HG02852 (cell line): ENCODE measurements at regions not wholly inside any gene's neighbourhood (a gene's known extent, or its start where the extent isn't known, plus 50 kb on each side); places are given as distances from the start of the nearest gene placed in this dataset.
A peak's percentile ranks its signal among the peaks of the same experiment; 100 is the strongest.

ENCODE experiments used
- ATAC-seq: cut with Tn5 transposase; IDR thresholded peaks from one replicate; pipeline ENCODE4 v1.9.1; 2021; ENCODE audit warnings: mild to moderate bottlenecking, moderate library complexity; ENCODE audit not compliant: unreplicated experiment

- no peak for ATAC-seq
Observed at GRCh38 chr18:60656553-60656952, 284.0 kb upstream of the MC4R start.

GRCh38 chr18:60662491-60662890, 289.9 kb upstream of the MC4R start:
- no peak for ATAC-seq

DNA sequence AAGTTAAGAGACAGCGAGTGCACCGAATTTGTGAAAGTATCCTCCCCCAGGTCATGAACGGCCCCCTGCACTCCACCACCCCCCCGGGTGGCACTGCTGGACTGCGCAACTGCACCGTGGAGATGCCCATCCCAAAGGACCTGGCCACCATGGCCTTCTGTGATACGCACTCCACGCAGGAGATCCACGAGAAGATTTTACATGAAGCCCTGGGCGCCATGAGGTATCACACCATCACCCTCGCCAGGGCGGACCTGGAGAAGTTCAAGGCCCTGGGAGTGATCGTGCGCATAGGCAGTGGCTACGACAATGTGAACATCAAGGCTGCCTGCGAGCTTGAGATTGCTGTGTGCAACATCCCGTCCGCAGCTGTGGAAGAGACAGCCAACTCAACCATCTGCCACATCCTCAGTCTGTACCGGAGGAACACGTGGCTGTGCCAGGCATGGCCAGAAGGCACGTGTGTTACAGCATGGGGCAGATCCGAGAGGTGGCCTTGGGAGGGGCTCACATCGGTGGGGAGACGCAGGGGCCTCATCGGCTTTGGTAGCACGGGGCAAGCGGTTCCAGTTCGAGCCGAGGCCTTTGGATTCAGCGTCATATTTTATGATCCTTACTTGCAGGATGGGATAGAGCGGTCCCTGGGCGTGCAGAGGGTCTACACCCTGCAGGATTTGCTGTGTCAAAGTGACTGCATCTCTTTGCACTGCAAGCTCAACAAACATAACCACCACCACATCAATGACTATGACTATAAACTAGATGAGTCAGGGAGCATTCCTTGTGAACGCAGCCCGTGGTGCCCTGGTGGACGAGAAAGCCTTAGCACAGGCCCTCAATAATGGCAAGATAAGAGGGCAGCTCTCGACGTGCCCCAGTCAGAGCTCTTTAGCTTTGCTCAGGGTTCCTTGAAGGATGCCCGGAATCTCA, 290.8 kb upstream of the MC4R start:
- no peak for ATAC-seq

DNA sequence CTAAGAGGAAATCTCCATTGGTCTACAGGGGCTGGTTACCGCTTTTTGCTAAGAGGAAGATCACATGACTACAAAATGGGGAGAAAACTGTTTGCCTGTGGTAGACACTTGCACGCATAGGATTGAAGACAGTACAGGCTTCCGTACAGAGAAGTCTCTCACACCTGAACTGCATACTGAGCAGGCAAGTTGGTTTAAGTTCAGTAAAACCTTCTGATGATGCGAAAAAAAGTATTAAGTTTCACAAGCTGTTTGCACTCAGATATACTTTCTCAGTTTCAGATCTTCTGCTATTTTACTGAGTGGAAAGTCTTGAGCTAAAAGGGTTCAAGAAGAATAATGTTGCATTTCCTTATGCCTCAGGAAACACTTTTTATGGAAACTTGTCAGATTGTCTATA, 292.2 kb upstream of the MC4R start:
- ATAC-seq: peak; percentile 57

DNA sequence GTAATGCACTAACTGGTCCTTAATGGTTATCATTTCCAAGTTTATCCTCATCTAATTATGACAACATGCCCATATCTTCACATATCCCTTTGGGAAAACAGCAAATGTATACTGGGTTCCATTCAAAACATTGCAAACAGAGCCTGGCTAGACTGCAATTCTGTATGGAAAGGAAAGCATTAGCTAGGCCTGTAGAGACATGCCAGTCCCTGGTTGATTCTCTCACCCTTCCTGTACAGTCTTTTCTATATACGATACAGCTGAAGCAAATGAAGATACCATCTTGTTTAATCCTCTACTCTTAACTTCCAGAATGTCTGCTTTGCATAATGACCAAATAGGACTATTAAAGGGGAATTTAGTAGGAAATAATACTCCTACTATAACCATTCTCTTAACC, 294.4 kb upstream of the MC4R start:
- no peak for ATAC-seq

DNA sequence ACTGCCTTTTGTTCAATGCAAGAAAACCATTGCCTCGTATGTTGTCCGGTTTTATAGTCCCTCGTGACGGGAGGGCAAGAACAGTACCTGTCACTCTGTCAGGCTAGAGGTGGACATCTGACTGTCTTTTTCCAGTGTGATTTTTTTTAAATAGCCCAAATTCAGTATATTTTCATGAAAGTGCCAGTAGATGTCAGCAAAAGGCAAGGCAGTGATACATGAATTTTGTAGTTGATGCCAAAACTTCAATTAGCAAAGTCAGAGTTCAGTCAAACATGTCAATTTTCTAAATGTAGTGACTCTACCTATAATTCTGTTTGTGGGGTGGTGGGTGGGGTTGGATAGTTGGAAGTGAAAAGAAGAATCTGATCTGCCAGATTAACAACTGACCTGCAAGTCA, 296.0 kb upstream of the MC4R start:
- ATAC-seq: no peak

GRCh38 chr18:60669938-60670337, 297.4 kb upstream of the MC4R start:
- ATAC-seq: no peak

DNA sequence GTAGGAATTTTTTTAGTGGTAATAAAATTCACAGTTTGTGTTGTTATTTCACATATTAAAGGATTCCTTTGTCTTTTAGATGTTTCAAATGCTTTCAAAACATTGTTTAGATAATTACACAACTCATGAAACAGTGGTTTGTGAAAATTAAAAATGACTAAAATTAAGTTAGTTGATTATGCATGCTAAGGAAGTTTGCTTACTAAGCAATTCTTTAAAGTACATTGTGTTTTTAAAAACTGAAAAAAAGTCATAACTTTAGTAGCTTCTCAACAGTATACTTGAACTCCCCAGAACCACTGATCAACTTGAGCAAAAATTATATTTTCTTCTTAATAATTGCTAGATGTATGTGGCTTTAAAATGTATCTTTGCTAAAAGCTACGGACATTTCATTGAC, 298.4 kb upstream of the MC4R start:
- no peak for ATAC-seq

DNA sequence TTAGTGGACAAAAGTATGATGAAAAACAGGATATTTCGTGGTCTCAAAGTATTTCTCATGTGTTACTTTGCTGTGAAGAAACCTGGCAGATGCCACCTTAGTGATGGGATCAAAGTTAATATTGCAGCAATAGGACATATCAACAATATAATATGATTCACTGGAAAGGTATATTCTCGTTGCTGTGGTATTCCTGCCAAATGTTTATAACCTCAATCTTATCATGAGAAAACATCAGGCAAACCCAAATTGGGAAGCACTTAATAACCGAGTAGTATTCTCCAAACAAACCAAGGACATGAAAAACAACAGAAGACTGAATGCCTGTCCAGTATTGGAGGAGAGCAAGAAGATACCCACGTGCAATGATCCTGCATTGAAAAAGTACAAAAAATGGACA, 302.6 kb upstream of the MC4R start:
- no peak for ATAC-seq

GRCh38 chr18:60675801-60676200, 303.2 kb upstream of the MC4R start:
- ATAC-seq: no peak

DNA sequence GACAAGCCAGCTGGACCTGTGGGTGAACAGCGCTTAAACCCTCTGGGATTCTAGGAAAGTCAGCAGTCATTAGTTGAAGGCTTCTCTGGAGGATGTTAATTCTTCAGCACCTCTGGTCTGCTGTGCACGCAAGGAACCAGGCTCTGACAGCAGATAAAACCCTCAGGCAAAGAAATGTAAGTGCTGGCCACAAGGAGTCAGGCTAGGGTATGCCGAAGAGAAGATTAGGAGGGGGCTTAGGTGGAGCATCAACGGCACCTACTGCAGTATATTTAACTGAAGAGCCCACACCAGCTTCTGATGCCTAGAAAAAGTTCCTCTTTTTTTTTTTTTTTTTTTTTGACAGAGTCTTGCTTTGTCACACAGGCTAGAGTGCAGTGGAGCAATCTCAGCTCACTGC, 304.2 kb upstream of the MC4R start:
- ATAC-seq: no peak

DNA sequence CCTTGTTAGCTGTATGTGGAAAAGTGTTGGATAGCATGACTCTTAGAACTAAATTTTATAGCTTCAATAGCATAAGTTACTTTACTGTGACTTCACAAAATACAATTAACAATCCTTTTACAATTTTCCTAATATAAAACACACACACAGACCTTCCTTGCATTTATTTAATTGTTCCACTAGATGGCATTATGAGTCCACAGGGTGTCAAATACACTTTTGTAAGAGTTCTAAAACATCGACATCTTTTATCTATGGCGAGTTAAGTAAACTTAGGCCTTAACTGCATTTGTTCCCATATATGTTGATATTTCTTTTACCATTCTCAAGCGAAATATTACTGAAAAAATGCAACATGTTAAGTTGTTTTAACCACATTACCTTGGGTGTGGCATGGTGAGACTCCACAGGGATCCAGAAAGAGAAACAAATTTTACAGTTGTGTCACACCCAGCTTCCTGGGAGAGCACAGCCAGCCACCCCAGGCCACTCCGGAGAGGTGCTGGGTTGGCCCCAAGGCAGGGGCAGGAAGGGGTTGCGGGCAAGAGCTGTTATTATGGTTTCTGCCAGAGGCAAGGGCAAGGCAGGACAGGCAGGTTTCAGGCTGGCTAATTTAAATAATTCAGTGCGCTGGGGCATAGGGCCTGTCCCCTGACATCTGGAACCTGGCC, 312.4 kb upstream of the MC4R start:
- peak; percentile 48 for ATAC-seq

- ATAC-seq: no peak
Observed at GRCh38 chr18:60686142-60686541, 313.6 kb upstream of the MC4R start.

GRCh38 chr18:60691061-60691460, 318.5 kb upstream of the MC4R start:
- ATAC-seq: no peak

DNA sequence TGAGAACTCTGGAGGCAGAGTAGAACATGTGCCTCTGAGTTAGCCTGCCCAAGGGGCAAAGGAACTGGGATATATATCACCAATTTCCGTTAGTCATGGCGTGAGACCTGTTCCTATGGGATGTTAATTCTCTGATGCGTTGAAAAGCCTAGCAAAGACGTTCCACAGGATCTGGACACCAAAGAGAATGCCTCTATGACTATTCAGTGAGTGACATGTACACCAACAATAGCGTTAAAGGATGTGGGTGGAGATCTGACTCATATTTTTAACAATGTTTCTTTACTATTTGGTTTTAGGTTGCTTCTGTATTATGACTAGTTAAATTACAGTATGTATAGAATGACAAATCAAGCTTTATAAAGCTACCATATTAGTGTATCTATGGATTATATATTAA, 320.9 kb upstream of the MC4R start:
- ATAC-seq: no peak

DNA sequence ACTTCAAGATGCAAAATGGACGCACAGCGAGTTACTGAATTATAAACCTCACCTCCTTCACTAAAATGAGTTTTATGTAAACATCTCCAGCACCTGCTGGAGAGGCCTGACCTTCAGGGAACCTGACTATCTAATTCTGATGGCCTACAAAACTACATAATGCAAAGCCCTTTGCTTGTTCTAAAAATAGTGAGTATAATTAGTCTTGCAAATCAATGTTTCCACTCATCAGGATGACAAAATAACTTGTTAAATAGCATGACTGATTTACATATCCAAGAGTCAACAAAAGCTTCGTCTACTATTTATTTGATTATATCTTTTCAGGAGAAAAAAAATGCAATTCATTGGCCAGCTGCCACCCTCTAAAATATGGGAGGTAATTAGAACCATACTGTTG, 326.3 kb upstream of the MC4R start:
- no peak for ATAC-seq

GRCh38 chr18:60722742-60723141, 350.2 kb upstream of the MC4R start:
- ATAC-seq: no peak

DNA sequence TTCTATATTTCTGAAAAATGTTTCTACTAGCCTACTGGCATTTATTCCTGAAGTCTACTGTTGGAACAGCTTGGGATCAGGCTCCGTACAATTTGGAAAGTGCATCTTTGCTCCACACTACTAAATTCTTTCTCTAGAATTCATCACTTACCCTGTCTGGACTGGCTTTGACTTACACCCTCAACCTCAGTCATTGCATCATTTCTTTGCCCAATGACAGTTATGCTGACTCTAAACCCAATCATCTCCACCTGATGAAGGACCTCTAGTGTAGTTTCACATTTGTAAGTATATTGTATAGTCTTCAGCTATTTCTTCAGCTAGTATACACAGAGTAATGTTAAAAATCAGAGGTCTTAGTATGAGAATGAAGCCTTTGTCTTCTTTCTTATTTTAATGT, 359.6 kb upstream of the MC4R start:
- ATAC-seq: no peak

DNA sequence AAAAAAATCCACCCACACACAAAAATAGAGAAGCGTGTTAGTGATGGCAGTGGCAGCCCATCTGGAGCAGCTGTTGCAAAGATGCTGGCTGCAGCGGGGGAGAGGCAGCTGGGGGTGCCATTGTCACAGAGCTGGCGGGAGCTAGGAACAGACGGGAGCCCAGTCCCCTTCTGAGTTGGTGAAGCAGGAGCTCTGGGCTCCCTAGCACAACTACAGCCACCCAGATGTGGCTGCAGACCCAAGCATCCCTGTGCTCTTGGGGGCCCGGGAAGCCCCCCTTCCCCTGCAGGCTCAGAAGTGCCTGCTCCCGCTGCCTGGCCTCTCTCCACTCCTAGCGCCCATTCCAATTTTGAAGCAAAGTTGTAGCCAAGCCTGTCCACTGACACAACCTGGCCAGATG, 366.6 kb upstream of the MC4R start:
- no peak for ATAC-seq

DNA sequence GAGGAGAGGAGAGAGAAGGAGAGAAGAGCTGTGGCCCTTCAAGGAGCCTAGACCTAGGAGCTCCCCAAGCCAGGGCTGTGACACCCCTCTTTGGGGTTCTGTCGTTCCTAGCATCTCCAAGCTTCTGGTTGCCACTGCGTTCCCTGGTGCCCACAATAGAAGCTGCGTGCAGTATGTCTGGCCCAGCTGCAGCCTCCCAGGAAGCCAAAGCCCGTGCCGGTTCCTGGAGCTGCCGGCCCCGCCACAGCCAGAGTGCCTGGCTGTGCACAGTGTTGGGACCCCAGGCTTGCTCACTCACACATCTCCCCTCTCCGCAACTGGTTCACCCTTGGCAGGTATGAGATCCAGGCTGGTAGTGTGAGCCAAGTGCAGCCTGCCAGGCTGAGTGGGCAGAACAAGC, 367.7 kb upstream of the MC4R start:
- ATAC-seq: no peak

DNA sequence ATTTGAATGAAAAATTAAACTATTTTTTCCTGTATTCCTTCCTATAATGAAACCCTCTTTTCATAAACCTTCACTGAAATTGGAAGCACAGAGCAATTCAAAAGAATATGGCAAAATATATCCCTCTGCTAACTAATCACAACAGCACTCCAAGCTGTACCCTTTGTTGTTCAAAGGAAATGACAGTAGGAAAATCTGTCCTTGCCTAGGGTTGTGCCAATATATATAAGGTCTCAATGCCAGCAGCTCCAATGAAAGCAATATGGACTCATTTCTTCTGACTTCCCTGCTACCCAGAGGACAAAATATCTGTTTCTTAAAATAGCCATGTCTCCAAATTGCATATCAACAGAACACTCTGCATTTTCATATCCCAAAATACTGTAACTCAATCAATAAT, 373.9 kb upstream of the MC4R start:
- ATAC-seq: no peak

DNA sequence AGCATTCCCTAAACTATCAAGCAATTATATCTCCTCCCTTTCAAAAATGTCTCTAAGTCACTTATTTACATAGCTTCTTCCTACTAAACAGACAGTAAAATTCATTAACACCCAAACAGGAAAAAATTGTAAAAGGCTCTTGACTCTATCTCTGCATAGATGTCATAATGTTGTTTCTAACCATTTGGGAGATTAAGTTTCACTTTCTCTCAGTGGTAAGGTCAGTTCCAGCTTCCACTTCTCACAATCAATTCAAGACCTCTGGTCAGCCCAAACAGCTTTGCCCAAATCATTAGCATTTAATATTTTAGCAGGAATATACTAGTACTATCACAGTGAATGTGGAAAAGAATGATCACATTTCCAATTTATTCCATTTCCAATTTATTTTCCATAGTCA, 374.3 kb upstream of the MC4R start:
- ATAC-seq: no peak
